GM18498 (cell line): ENCODE measurements at regions not wholly inside any gene's neighbourhood (a gene's known extent, or its start where the extent isn't known, plus 50 kb on each side); places are given as distances from the start of the nearest gene placed in this dataset.

Experiments
- ATAC-seq: cut with Tn5 transposase; IDR thresholded peaks from one replicate; pipeline ENCODE4 v1.9.1; 2021; ENCODE audit warnings: mild to moderate bottlenecking, moderate library complexity; ENCODE audit not compliant: unreplicated experiment

DNA sequence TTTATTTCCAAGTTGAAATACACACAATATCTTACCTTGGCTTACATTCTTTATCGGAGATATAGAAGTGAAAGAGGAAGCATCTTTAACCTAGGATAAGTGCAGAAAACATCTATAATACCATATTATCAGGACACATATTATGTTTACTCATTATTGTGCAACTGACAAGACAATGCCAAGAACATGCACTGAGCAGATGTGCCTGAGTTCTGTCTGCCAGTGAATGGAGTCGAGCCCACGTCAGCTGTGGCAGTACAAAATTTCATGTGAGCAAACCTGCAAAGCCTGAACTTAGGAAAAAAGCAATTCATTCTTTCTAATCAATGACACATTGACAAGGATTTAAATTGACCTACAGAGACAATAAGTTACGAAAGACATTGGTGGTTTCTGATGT lies 154.4 kb downstream of the AXIN2 start:
- no peak for ATAC-seq

GRCh38 chr17:65406552-65406951 lies 154.9 kb downstream of the AXIN2 start:
- ATAC-seq: no peak

DNA sequence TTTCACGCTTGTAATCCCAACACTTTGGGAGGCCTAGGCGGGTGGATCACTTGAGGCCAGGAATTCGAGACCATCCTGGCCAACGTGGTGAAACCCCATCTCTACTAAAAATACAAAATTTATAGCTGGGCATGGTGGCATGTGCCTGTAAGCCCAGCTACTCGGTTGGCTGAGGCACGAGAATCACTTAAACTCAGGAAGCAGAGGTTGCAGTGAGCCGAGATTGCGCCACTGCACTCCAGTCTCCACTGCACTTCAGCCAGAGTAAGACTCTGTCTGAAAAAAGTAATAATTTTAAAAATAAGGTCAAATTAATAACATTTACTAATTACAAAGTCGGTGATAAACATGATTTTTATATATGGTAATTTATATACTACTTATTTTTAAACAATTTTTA lies 155.9 kb downstream of the AXIN2 start:
- no peak for ATAC-seq

GRCh38 chr17:65404761-65405160 lies 156.7 kb downstream of the AXIN2 start:
- no peak for ATAC-seq

DNA sequence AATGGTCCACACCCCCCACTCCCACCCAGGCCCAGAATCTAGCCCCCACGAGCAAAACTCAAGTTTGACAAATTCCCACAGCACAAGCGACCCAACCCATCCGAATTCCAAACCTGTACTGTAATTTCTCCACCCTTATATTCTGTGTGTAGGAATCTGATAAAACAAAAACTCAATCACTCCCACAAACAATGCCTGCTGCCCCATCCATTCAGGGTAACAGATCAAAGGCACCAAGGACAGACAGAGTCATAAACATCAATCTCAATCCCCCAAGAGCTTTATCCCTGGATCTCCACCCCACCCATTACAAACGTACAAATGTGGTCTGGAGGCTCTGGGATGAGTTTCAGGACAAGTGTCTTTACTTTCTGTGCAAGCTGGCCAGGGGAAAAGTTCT lies 157.8 kb downstream of the AXIN2 start:
- ATAC-seq: no peak

GRCh38 chr17:65402513-65403496 lies 158.6 kb downstream of the AXIN2 start:
- ATAC-seq: no peak

DNA sequence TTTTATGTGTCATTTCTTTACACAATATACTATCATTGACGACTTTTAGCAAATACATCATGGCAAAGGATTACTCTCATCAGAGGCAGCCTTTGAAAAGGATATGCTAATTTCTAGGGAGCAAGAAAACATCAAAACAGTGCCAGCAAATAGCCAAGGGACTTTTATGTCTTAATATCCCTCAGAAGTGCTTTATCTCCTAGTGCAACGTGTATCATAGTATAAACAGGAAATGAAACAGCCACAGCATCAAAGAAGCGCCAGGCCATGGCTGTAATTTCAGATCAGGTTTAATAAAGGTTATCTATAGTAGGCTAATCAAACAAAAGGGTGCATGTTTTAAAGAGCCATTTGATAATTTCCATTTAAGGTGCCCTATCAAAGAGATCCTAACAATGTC lies 159.9 kb downstream of the AXIN2 start:
- ATAC-seq: no peak

- no peak for ATAC-seq
Observed at GRCh38 chr17:65400701-65401100, 160.7 kb downstream of the AXIN2 start.

DNA sequence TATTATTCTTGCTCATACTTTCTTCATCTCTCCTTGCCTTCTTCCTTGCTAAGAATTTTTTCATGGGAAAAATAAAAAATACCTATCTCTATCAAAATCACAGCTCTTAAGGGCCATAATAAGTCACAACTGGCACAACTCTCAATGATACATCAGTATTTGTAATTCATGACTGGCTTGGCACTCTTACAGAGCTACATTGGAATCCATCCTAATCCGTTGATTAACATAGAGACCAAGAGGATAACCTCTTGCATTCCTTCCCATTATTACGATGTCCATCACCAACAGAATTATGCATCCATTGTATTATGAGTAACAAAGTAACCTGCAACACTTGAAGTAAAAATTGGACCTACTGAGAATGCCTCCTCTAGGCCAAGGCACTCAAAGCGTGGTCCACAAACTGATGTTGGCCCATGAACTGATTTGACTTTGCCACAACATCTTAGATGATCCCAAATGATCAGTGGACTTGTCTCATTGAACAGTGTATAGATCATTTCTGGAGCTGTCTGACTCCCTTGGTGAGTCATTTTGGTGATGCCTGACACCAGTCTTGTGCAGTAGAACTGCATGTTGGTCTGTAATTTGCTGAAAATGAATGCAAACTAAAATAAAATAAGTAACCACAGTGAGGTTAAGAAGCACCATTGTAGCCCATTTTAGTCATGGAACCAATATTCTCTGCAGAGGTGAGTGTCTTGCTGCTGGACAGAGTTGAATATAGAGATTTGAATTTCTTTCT lies 163.2 kb downstream of the AXIN2 start:
- ATAC-seq: no peak

DNA sequence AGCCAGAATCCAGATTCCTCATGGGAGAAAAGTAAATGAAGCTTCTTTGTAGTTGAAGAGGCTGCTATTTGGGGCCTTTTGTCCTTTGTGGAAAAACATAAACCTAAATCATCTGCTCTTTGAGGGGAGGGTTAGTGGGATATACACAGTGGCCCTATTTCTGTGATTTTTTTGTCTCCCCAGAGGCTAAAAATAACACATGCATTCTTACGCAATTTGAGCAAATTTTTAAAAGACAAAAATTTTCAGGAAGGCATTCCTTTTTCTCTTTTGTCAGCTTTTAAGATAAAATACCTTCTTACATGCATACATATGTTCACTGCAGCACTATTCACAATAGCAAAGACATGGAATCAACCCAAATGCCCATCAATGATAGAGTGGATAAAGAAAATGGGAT lies 165.5 kb downstream of the AXIN2 start:
- no peak for ATAC-seq

- no peak for ATAC-seq
Observed at GRCh38 chr17:65394811-65395472, 166.5 kb downstream of the AXIN2 start.

GRCh38 chr17:65393514-65393913 lies 167.9 kb downstream of the AXIN2 start:
- ATAC-seq: no peak

GRCh38 chr17:65389949-65390348 lies 171.5 kb downstream of the AXIN2 start:
- no peak for ATAC-seq

DNA sequence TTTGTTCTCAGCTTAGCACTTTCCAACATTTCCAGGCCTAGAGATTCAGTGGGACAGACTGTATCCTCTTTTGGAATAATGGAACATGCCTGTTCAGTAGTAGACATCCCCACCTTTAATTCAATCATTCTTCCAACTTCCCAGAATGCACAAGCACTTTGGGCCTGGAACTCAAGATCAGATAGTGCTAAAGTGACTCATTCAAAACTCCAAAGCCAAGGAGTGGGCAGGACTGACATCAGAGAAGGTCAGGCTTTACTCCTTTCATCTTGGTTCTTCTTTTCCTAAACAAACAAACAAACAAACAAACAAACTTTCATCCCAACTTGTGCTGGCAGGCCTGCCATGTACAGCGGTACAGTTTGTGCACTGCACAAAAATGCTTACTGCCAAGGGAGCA lies 172.0 kb downstream of the AXIN2 start:
- ATAC-seq: no peak

- no peak for ATAC-seq
Observed at GRCh38 chr17:65388911-65389310, 172.5 kb downstream of the AXIN2 start.

GRCh38 chr17:65387322-65387721 lies 174.1 kb downstream of the AXIN2 start:
- no peak for ATAC-seq

- ATAC-seq: no peak
Observed at GRCh38 chr17:65385726-65386125, 175.7 kb downstream of the AXIN2 start.

GRCh38 chr17:65385071-65385470 lies 176.4 kb downstream of the AXIN2 start:
- ATAC-seq: no peak

DNA sequence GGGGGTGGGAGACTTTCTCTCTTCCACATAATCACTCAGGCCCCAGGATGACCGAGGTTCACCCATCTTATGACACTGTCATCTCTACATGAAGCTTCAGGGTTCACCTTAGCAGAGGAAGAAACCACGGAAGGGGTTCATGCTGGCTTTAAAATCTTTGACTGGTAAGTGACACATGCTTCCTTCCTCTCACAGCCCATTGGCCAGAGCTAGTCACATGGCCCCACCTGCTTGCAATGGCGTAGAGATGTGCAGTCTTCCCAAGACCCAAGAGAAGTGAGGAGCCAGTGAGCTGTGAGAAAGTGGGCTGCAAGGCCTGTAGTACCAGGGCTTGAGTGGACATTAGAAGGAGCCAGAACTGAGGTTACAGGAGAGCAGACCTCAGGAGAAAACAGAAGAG lies 180.3 kb downstream of the AXIN2 start:
- no peak for ATAC-seq

GRCh38 chr17:65374966-65375365 lies 186.5 kb downstream of the AXIN2 start:
- ATAC-seq: no peak

- no peak for ATAC-seq
Observed at GRCh38 chr17:65371702-65372101, 189.7 kb downstream of the AXIN2 start.
